ENCODE measurements at regions not wholly inside any gene's neighbourhood (a gene's known extent, or its start where the extent isn't known, plus 50 kb on each side); places are given as distances from the start of the nearest gene placed in this dataset.
"Not testable (repeated sequence)": the region's sequence is repeated elsewhere in the genome, so short reads cannot be mapped to it uniquely, and the experiment has no call there.

GRCh38 chr2:53505826-53506225, 261.8 kb upstream of the CHAC2 start:
- DNase-seq (ENCODE audit: low read depth, low spot score) = no peak
- no peak overlapping the region for H3K4me3 ChIP-seq (ENCODE audit: low read length)

DNA sequence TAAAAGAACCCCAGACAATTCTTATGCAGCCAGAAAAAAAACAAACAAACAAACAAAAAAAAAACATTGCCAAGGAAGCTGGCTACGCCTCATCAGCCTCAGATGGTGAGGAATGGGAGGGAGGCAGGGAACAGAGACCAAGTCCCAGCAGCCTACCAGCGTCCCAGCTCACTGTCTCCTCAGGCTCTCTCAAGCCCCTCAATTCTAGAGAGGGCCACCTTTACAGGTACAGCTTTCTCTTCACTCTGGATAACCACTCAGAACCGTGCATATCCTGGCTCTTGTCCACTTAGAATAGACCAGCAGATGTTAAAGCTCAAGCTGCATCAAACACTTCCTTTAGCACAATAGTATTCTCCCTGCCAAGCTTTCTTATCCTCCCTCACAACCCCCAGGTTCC, 263.1 kb upstream of the CHAC2 start:
- no peak for DNase-seq (ENCODE audit: low read depth, low spot score)
- H3K4me3 ChIP-seq (ENCODE audit: low read length) = no peak overlapping the region

DNA sequence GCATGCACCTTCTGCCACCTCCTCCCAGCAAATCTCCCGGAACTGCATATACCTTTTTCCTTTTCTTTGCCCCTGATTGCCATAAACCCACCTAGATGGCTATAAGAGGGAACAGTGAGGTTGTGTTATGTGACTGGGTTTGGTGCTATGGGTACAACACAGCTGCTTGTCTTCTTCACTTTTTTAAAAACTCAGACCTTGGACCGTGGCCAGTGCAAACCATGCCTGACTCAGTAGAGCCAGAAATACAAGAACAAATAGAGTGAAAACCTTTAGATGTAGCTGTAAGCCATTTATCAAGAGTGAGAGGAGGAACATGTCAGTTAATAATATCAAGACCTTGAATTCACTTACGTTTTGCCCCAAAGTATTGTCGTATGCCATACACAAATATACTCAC, 267.4 kb upstream of the CHAC2 start:
- DNase-seq (ENCODE audit: low read depth, low spot score) = no peak
- H3K4me3 ChIP-seq (ENCODE audit: low read length) = no peak overlapping the region

DNA sequence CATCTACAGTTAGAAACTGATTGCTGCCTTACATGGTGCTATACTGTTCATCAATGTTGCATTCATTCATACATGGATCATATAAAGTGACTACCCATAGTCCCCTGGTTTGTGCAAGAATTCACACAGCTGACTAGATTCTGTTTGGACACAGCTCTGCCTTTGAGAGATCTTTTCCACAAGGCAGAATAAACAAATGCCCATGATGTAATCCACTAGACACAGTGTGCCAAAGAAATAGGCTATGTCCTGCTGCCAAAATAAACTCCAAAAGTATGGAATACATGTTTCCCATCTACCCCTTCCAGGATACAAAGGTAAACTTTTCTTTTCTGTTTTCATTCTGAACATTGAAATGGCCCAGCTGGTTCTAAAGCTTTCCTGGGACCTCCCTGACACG, 269.4 kb upstream of the CHAC2 start:
- DNase-seq (ENCODE audit: low read depth, low spot score) = no peak
- no peak overlapping the region for H3K4me3 ChIP-seq (ENCODE audit: low read length)

DNA sequence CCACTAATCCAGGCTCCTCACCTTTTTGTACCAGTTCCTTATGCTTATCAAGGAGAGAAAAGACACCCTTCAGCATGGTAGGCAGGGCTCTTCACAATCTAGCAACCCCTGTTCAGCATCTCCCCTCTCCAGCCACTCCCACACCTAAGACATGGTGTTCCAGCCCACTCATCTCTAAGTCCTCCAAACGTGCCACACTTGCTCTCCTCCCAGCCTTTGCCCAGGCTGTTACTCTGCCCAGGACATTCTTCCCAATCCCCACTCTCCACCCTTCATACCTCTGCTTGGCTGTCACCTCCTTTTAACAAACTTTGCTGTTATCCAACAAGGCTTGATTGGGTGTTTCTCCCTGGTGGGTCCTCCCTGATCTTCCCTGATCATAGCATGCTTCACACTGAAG, 270.6 kb upstream of the CHAC2 start:
- DNase-seq (ENCODE audit: low read depth, low spot score) = no peak
- no peak overlapping the region for H3K4me3 ChIP-seq (ENCODE audit: low read length)

GRCh38 chr2:53493210-53493609, 274.4 kb upstream of the CHAC2 start:
- no peak for DNase-seq (ENCODE audit: low read depth, low spot score)
- no peak overlapping the region for H3K4me3 ChIP-seq (ENCODE audit: low read length)

- DNase-seq (ENCODE audit: low read depth, low spot score) = no peak
- no peak overlapping the region for H3K4me3 ChIP-seq (ENCODE audit: low read length)
Observed at GRCh38 chr2:53490659-53491058, 276.9 kb upstream of the CHAC2 start.

GRCh38 chr2:53486185-53486899, 281.3 kb upstream of the CHAC2 start:
- not testable (repeated sequence) for H3K4me3 ChIP-seq (ENCODE audit: low read length); DNase-seq (ENCODE audit: low read depth, low spot score)

GRCh38 chr2:53485021-53485728, 282.4 kb upstream of the CHAC2 start:
- no peak overlapping the region for H3K4me3 ChIP-seq (ENCODE audit: low read length)
- no peak for DNase-seq (ENCODE audit: low read depth, low spot score)

DNA sequence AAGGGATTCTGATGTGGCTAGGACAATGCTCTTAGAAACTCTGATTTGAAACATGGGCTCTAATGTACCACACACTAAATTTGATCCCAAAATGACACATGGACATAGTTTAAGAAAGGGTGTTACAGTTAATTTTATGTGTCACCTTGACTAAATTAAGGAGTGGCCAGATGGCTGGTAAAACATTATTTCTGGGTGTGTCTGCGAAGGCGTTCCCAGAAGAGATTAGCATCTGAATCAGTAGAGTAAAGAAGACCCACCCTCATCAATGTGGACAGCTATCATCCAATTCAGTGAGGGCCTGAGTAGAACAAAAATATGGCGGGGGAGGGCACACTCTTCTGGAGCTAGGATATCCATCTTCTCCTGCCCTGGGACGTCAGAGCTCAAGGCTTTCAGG, 283.1 kb upstream of the CHAC2 start:
- DNase-seq (ENCODE audit: low read depth, low spot score) = no peak
- H3K4me3 ChIP-seq (ENCODE audit: low read length) = no peak overlapping the region

GRCh38 chr2:53477517-53477916, 290.1 kb upstream of the CHAC2 start:
- no peak for DNase-seq (ENCODE audit: low read depth, low spot score)
- H3K4me3 ChIP-seq (ENCODE audit: low read length) = no peak overlapping the region

DNA sequence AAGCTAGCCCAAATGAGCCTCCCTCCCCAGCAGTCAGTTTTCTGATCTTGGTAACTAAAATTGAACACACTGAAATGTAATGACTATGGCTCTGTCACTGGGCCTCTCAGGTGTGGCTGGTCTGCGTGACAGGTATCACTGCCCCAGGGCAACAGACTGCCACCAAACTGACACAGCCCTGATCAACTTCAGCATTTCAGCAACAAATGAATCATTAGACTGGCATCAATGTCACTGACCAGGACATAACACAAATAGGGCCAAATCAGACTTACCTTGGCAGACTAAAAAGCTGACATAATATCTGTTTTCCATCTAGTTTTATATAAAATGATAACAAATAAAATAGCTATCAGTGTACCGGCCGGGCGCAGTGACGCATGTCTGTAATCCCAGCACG, 290.8 kb upstream of the CHAC2 start:
- no peak for DNase-seq (ENCODE audit: low read depth, low spot score)
- H3K4me3 ChIP-seq (ENCODE audit: low read length) = no peak overlapping the region

DNA sequence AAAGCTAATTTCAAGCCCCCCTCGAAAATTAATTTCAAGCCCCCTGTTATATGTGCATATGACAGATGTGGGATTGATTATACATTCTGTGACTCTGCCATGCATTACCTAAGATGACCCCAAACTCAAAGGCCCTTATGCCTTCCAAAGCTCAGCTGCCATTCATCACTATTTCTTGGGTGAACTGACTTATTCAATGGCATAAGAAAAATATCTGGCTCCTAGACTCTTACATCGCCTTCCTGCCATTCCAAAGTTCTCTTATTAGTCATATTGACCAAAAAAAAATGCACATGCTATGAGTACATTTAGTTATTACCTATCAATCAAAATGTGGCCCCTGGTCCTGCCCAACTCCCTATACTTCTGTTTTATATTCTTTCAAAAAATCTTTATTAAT, 291.8 kb upstream of the CHAC2 start:
- H3K4me3 ChIP-seq (ENCODE audit: low read length) = no peak overlapping the region
- no peak for DNase-seq (ENCODE audit: low read depth, low spot score)

- no peak for DNase-seq (ENCODE audit: low read depth, low spot score)
- H3K4me3 ChIP-seq (ENCODE audit: low read length) = no peak overlapping the region
Observed at GRCh38 chr2:53475321-53475720, 292.3 kb upstream of the CHAC2 start.

GRCh38 chr2:53474914-53475313, 292.7 kb upstream of the CHAC2 start:
- DNase-seq (ENCODE audit: low read depth, low spot score) = no peak
- H3K4me3 ChIP-seq (ENCODE audit: low read length) = no peak overlapping the region

DNA sequence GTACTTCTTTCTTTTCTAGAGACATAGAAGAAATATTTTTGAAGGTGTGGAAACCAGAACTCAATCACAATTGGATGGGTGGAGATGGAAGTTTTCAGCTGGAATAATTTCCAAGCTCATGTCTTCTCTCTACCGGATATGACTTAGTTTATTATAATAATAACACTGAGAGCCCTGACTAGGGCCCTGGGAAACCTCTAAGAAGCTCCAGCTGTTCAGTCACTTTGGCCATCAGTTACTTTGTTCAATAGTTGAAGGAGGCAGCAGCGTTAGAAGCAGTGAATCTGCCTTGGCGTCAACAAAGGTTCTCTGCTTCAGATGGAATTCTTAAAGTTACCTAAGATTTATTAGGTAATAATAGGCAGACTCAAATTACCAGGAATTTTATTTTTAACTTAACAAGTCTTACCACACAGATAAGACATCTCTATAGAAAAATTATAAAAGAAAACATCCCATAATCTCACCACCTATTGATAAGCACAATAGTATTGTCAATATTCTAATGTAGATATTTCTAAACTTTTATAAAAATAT, 293.8 kb upstream of the CHAC2 start:
- no peak overlapping the region for H3K4me3 ChIP-seq (ENCODE audit: low read length)
- no peak for DNase-seq (ENCODE audit: low read depth, low spot score)

- H3K4me3 ChIP-seq (ENCODE audit: low read length) = no peak overlapping the region
- no peak for DNase-seq (ENCODE audit: low read depth, low spot score)
Observed at GRCh38 chr2:53473236-53473635, 294.4 kb upstream of the CHAC2 start.

- H3K4me3 ChIP-seq (ENCODE audit: low read length) = no peak overlapping the region
- no peak for DNase-seq (ENCODE audit: low read depth, low spot score)
Observed at GRCh38 chr2:53467467-53468180, 300.0 kb upstream of the CHAC2 start.

- no peak for DNase-seq (ENCODE audit: low read depth, low spot score)
- H3K4me3 ChIP-seq (ENCODE audit: low read length) = no peak overlapping the region
Observed at GRCh38 chr2:53463806-53464726, 303.5 kb upstream of the CHAC2 start.
